NCI-H1105 treated with DMSO at 0.1 percent for 48 hours (cell line): ENCODE measurements at regions not wholly inside any gene's neighbourhood (a gene's known extent, or its start where the extent isn't known, plus 50 kb on each side); places are given as distances from the start of the nearest gene placed in this dataset.
A peak's percentile ranks its signal among the peaks of the same experiment; 100 is the strongest.
"Not testable (repeated sequence)": the region's sequence is repeated elsewhere in the genome, so short reads cannot be mapped to it uniquely, and the experiment has no call there.

Experiments used
- DNase-seq: peaks from one replicate; lab custom pipeline; 2025; lab: John Stamatoyannopoulos, UW

DNA sequence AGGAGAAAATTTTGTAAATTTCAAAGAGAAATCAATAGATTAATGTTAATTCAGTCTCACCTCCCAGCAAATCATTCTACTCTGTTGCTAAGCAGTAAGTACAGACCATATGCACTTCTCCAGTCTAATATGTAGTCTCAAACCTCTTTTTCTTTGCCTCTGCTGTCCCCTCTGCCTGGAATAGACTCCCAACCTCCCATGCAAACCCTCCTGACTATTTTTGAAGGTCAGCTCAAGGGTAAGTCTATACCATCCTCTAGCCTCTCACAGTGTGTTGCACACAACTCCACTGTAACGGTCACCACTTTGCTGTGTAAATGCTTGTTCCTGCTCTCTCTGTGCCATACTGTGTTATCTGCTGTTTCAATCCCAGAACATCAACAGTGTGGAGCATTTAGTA lies 94.5 kb upstream of the TRIM77 start:
- DNase-seq: not testable (repeated sequence)

DNA sequence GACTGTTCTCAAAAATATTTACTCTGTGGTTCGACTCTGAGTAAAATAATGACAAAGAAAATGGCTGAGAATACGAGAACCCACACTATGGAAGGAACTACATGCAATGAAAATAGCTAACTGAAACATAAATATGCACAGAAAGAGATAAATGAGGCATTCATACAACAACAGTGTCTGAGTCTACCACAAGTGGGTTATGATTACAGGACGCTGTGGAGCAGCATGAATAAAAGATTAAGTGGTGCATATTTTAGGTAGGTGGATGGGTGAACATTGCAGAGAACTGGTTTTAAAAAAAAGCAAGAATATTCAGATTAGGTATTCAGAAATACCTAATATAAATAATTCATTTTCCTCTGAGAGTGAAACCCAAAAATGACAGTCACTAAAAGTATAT lies 93.9 kb upstream of the TRIM77 start:
- DNase-seq: not testable (repeated sequence)

DNA sequence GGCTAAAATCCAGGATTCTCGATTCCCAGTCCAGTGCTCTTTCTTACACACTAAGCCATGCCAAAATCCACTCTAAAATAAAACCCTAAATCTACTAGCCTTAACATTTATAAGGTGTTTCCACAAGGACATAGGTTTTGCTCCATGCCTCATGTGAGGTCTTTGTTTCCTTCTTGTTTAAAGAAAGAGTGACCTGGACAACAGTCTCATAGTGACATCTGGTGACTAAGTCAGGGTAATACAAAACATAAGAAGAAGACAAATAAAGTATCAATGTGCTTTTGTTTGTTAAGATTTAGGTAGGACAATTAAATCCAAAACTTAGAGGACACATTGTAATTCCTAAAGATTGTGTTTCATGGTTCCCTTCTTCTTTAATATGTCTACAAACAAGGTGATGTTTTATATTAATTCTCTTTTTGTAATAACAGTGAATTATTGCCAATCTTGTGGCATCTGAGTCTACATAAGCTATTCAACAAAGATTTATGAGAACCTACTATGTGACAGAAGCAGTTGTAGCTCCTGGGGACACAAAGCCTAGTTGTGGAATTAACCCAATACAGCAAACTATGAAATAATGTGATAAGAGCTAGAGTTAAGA lies 93.0 kb upstream of the TRIM77 start:
- DNase-seq: peak; percentile 15

DNA sequence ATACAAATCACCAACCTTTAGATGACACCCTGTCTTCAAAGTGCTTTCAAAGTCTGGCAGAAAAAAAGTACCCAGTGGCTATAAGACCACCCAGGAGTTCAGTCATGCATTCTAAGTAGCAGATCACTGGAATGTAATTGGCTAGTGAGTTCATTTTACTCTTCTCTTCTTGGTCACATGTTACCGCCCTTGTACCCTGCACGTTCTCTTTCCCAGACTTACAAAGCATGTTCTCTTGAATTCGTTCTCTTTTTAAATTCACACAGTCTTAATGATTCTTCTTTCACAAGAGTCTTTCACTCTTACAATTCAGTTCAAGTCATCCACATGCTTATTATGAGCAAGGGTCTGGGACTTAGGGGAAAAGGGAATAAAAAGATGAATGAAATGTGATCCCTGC lies 89.4 kb upstream of the TRIM77 start:
- not testable (repeated sequence) for DNase-seq

DNA sequence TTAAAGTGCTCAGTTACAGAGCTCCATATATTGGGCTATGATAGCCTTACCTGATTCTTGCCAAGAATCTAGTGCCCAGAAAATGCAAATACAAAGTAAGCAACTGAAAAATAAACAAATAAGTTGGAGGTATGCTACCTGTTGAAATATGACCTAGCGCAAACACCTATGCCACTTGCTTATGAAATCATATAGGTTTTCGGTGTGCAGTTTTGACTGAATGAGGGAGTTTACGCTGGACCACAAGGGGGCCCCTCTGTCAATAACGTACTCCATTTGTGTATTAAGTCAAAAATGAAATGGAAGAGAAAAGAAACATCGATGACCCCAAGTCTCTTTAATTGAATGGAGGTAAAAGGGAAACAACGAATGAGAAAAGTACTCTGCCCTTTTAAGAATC lies 84.9 kb upstream of the TRIM77 start:
- DNase-seq: peak; percentile 46

DNA sequence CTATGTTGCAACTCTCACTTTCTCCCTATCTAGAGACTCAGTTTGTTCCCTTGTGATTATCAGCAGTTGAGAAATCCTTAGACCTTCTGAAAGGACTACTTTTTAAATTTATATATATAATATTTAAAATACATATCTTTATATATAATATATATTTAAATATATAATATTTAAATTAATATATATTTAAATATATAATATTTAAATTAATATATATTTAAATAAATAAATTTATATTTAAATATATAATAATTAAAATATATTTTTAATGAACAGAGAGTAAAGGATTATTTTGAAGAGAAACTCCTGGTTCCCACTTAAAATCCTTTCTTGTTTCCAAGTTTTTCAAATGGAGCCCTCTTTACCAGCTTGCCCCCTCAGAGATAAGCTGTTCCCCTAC lies 83.7 kb upstream of the TRIM77 start:
- DNase-seq: no peak

DNA sequence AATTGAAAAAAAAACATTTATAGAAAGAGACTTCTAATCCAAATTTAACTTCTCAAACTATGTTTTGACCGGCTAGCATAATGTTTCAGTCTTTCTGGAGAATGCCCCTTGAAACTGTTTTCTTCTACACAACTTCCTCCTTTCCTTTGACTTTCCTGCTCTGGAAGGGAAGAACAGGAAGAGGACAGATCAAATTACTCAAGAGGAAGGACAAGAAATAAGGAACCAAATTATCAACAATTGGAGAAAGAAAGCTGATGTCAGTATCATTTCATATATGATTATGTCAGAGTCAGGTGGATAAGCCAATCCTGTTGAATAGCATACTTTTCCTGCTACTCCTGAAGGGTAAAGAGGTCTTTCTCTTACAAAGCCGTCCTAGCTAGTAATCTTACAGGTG lies 83.2 kb upstream of the TRIM77 start:
- not testable (repeated sequence) for DNase-seq

DNA sequence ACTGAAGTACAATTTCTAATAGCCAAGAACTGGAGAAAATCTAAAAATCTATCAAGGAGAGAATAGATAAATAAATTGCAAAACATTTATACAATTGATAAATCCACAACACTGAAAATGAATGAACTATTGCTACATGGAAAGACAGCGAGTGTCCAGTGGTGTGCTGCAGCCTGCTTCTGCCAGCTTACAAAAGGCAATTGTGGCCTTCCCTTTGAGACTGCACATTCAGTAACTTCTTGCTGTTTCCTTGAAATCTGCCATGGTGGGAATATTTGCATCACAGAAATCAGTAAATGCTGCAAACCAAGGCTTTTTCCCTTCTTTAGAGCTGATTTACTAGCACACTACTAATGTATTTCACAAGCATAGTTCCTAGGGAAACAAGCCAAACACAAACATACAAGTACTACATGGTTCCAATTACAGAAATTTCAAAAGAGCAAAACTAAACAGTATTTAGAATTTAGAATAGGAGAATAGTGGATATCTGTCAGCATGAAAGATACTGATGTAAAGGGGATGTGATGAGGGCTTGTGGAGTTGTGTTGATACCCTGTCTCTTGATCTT lies 76.9 kb upstream of the TRIM77 start:
- no peak for DNase-seq

DNA sequence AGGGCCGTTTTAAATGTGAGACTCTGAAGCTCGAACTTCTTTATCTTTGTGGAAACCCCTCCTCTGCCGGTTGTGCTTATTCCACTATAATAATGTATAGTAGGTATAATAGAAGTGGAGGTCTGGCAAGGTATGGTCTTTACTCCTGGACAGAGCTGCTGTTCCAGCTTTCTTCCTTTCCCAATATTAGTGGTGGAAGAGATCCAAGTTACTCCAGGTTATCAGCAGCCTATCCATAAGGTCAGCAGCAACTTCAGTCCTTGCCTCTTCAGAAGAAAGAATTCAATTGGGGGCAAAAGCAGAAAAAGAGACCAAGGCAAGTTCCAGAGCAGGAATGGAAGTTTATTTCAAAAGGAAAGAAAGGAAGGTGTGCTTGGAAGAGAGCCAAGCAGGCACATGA lies 69.3 kb upstream of the TRIM77 start:
- not testable (repeated sequence) for DNase-seq

DNA sequence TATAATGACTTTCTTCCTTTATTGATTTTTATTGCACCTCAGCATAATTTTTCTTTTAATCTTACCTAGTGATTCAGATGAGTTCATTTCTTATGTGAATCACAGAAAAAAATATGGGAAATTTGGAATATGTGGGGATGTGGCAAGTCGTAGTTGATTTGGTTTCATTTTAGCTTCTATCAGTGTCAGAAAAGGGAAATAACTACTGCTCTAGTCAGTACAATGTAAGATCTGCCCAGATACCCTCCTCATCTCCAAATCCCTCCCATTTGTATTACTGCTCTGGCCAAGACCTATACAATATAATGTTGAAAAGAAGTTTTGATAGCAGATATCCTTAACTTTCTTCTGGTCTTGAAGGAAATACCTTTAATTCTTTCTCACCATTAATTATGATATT lies 61.9 kb upstream of the TRIM77 start:
- DNase-seq: not testable (repeated sequence)

DNA sequence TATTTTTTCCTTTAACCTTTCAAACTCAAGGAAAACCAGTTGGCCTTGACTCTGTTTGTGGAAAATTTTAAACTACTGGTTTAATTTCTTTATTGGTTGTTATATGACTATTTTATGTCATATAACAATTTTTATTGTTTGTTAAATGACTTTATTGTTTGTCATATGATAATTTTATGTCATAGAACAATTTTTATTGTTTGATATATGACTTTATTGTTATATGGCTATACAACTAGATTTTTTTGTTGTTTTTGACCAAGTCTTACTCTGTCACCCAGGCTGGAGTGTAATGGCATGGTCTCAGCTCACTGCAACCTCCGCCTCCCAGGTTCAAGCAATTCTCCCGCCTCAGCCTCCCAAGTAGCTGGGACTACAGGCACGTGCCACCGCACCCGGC lies 61.1 kb upstream of the TRIM77 start:
- DNase-seq: not testable (repeated sequence)

DNA sequence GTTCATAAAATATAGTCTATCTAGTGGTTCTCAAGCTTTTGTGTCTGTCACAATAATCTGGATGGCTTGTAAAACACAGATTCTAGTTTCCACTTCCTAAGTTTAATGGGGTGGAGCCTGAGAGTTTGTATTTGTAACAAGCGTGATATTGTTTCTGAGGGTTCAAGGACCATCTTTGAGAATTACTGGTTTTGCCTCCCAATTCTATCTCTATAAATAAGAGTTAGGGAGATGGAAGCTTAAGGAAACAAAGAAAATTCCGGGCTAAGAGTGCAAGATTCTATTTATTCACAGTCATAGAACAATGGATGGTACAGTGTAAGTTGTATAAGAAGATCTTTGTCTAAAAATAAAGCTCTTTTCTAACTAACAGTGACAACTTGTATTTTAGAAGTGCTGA lies 55.4 kb upstream of the TRIM77 start:
- DNase-seq: not testable (repeated sequence)

DNA sequence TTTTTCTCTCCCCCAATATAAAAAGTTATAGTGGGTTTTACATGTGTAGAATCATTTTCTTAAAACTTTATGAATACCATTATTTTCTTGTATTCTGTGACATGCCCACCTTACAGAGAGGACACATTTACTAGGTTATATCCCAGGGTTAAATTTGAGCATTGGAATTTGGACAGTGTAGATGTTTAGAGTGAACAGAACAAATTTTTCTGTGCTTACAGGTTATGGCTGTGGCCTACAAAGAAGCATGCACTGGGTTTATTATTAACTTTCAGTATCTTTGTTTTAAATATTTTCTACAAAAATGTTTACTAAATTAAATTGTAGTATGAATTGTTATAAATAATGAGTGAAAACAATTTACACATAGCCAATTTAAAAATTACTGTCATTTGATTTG lies 51.3 kb upstream of the TRIM77 start:
- DNase-seq: not testable (repeated sequence)

DNA sequence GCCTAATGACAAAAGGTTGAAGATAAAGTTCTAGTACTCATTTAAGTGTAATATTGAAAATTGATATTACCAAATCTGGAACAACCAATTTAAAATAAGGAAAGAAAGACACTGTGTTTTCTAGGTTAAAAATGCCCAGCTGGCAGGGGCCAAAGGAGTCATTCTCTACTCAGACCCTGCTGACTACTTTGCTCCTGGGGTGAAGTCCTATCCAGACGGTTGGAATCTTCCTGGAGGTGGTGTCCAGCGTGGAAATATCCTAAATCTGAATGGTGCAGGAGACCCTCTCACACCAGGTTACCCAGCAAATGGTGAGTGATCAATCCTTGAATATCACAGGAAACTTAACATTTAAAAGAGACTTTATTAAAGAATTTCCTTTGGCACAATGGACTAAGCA lies 50.7 kb upstream of the TRIM77 start:
- not testable (repeated sequence) for DNase-seq

DNA sequence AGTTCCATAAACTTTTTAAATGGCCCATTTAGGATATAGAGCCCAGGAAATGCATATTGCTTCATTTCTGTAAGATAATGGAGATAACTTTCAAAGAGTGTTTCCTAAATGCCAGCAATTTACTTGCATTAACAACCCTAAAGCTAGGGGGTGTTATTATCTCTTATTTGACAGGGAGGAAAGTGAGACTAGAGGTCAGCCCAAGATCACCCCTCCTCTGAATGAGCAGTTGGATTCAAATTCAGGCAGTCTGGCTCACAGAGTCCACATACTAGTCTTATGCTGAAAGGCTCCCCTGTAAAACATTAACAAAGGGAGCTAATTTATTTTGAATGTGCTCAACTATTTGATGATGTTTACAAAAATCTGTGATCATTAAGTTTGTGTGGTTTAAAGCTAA lies 49.9 kb upstream of the TRIM77 start:
- no peak for DNase-seq
